ENCODE measurements at regions not wholly inside any gene's neighbourhood (a gene's known extent, or its start where the extent isn't known, plus 50 kb on each side); places are given as distances from the start of the nearest gene placed in this dataset.

- DNase-seq = no peak
Measured at GRCh38 chr6:8764733-8765132, 329.4 kb upstream of the SLC35B3 start.

- no peak for DNase-seq
Measured at GRCh38 chr6:8760951-8761350, 325.6 kb upstream of the SLC35B3 start.

DNA sequence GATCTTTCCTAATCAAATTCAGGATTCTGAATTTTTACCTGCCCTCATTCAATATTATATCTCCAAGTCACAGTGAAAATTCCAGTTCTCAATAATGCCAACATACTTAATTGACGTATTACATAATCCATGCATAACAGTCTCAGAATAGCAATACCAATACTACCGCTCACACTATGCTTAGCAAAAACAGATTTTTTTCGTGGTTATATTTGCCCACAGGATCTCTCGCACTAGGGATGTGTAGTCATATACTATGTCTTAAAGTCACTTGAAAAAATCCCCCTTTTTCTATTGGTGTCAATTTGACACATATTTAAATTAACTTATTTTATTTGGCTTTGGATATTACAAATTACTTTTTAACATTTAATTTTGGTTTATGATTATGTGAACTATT, 323.1 kb upstream of the SLC35B3 start:
- DNase-seq = no peak

DNA sequence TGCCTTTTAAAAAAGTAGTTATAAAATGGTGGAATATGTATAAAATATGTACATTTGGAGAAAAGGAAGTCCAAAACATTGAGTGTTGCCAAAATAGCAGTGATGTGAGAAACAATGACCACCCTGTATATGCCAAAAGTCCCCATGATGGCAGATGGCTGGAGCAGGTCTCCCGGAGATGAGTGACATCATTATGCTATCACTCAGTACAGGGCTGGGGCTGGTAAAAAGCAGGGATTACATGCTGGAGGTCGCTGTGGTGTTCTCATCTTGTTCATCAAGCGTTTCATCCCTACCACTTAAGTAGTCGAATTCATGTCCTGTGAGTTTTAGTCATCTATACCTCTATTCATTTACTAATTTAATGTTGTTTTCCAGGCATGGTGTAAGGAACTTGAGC, 315.3 kb upstream of the SLC35B3 start:
- no peak for DNase-seq

- DNase-seq = peak; percentile 86 to 92
Measured at GRCh38 chr6:8749465-8749864, 314.1 kb upstream of the SLC35B3 start.

DNA sequence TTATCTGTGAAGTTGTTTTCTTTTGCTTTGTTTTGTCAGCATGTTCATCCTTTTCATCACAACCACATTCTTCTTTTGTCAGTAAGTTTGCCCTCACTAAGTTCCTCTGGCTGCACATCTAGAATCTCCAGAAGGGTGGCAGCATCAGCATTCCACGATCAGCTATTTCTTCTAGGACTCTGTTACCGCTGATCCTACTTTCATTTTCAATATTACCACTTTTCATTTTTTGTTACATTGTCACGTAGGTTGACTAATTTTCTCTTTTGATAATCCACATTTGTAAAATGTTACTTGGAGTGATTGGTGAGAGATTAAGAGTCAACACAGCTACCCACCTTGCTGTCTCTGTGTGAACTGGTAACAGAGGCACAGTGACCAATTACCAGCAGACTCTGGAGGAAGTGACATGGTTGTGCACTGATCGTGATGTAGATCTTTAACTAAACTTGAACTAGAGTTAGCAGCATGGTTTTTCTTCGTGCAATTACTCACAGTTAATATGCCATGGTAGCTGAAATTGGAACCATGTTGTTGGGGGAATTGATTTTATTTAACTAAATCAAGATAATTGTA, 307.9 kb upstream of the SLC35B3 start:
- DNase-seq = no peak

GRCh38 chr6:8739454-8739853, 304.1 kb upstream of the SLC35B3 start:
- DNase-seq = no peak

DNA sequence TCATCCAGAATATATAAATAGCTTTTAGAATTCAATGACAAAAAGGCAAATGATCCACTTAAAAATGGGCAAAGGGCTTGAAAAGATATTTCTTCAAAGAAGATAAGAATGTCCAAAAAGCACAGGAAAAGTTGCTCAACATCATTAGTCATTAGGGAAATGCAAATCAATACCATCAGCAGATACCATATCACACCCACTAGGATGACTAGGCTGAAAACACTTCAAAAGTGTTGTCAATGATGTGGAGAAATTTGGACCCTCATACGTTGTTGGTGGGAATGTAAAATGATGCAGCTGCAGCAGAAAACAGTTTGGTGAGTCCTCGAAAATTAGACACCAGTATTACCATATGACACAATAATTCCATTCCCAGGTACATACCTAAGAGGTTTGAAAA, 303.6 kb upstream of the SLC35B3 start:
- DNase-seq = no peak

- no peak for DNase-seq
Measured at GRCh38 chr6:8736156-8736895, 301.0 kb upstream of the SLC35B3 start.

GRCh38 chr6:8733879-8734278, 298.5 kb upstream of the SLC35B3 start:
- no peak for DNase-seq

DNA sequence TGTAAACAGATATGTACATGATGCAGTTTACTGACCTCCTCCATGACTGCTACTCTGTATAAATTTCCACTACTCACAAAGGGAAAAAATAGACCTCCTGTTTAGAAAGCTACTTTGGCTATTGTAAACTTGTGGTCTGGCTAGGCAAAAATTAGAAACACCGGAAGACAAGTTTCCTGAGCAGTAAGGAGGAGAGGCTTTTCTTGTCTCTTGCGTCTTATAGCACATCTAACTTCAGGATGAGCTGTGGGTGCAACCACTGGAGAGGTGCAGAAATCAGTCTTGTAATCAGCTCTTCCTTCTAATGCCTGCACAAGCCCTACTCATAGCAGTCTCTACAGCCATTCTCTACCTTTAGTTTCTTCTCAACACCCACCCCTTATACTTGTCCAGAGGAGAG, 296.5 kb upstream of the SLC35B3 start:
- DNase-seq = no peak

DNA sequence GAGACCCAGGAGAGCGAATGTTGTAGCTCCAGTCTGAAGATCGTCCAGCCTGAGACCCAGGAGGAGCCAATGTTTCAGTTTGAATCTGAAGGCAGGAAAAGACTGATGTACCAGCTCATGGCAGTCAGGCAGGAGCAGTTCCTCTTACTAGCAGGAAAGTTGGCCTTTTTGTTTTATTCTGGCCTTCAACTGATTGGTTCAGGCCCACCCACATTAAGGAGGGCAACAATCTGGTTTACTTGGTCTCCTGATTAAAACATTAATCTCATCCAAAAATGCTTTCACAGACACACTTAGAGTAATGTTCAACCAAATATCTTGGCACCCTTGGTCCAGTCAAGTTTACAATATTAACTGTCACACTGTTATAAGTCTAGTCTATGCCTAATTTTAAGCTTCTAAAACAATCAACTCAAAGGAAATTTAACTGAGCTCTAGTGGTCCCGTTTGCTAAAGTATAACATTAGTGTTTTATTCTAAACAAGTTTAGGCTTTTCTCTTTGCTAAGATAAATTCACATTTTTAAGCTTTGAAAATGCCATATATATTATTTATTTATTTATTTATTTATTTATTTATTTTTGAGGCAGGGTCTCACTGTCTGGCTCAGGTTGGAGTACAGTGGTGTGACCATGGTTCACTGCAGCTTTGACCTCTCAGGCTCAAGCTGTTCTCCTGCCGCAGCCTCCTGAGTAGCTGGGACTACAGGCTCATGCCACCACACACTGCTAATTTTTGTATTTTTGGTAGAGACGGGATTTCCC, 275.5 kb upstream of the SLC35B3 start:
- no peak for DNase-seq

DNA sequence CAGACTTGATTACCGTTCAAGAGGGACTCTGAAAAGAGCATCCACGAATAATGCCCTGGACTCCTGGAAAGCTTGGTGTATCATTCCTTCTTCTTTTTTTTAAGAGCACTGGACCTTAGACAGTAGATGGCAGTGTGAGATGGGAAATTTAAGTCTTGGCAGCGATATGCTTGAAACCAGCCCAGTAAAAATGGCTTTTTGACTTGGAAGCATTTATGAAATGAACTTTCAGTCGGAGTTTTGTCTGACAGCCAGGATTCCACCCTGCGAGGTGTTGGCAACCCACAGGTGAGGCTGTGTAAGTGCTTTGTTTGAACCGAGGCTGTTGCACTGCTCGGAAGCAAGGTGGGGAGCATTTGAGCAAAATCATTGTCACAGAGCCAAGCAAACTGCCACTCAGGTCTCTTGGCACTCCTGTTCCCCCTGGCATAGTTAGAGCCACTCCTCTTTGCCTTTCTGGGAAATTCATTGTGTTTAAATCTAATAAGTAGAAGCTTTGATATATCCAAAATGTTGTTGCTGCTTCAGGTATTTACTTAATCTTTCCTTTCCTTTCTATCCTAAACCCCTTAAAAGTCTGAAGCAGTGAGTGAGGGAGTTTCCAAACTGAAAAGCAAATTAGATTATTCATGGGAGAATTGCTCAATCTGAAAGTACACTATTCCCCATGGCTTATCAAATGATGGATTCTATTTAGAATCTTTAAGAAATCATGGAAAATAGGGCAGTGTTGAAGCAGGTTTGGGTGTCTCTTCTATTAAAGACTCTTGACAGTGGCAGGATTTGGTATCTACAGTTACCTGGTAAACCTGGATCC, 272.8 kb upstream of the SLC35B3 start:
- peak; percentile 71 to 86 for DNase-seq

DNA sequence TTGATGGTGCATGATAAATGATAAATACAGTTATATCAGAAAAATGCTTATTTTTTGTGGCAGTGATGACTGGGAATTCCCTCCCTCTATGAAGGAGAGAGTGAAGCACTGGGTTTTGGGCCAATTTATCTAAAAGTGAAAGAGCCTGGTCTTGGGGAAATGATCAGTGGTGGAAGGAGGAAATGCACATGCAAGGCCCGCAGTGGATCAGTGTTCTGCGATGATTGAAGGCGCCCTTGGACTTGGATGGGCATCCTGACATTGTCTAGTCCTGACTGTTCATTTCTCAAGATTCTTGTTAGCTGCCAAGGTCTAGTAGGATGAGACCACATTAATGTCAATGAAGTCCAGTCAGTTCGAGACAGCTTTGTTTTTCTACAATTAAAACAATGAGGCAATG, 272.0 kb upstream of the SLC35B3 start:
- DNase-seq = no peak

GRCh38 chr6:8705435-8706020, 270.2 kb upstream of the SLC35B3 start:
- DNase-seq = no peak

DNA sequence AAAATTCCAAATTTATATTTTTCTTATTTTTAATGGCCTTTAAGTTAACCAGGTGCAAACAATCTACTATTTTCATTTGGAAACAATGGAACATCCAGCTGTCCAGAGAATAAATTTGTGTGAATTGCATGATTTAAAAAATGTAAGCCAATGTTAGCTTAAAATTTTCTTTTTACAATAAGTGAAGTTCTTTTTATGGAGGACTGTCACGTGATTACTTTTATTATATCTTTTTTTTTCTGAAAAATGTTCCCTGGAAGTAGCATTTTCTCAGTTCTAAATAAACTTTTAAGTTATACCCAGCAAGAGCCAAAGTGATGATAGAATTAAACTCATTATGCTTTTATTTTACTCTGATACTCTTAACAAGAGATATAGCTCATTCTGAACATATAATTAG, 267.7 kb upstream of the SLC35B3 start:
- no peak for DNase-seq

GRCh38 chr6:8688821-8689220, 253.5 kb upstream of the SLC35B3 start:
- DNase-seq = no peak

- no peak for DNase-seq
Measured at GRCh38 chr6:8686077-8686476, 250.7 kb upstream of the SLC35B3 start.

DNA sequence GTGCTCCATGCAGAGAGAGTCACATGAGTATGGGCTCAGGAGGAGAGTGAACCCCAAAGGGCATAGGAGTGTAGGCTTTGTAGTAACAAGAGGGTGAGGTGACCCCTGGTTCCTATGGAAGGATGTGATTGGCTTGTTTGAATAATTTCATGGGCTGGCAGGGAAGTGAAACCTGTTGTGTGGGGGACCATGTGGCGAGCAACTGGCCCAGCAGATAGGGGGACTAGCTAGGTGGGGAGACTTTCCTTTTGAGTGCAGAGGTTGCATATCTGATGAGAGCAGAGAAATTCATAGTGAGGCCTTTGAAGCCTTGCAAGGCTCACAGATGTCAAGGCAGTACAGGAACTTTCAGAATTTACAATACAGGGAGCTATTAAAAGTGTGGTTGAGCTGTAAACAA, 247.9 kb upstream of the SLC35B3 start:
- no peak for DNase-seq

- no peak for DNase-seq
Measured at GRCh38 chr6:8679823-8680222, 244.5 kb upstream of the SLC35B3 start.

GRCh38 chr6:8678466-8678865, 243.1 kb upstream of the SLC35B3 start:
- DNase-seq = no peak

DNA sequence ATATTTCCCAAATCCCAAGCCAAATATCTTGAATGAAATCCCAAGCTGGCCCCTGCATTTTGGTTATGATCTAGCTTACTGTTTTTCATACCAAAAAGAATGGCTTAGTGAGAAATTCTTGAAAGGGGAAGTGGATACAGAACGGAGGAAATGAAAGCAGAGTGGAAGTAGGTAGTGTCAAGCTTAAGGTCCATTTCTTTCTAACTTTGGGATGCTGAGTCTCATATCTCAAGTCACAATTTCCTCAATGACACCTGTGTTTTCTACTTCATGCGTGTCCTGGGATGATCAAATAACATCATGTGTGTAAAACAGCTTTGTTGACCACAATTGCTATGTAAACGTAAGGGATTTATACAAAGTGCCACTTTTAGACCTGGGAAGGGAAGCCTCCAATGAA, 238.8 kb upstream of the SLC35B3 start:
- no peak for DNase-seq

DNA sequence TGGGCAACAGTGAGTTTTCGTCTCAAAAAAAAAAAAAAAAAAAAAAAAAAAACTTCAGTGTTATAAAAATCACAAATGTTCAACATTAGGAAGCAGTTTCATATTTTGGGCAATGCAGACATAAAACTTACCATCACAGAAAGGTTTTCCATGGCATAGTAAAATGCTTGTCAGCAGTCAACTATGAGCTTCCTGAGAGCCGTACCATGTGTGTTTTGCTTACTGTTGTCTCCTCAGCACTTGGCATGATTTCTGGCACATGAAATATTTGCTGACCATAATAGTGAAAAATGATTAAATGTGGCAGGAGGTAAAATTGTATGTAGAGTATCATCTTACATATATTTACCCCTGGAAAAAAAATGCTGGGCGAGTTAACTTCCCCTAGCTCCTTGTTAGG, 237.5 kb upstream of the SLC35B3 start:
- DNase-seq = peak; percentile 2 to 37
